ENCODE measurements at regions not wholly inside any gene's neighbourhood (a gene's known extent, or its start where the extent isn't known, plus 50 kb on each side); places are given as distances from the start of the nearest gene placed in this dataset.

GRCh38 chr2:7428454-7429204 is 511.4 kb downstream of the RNF144A start:
- TF ChIP-seq POLR2AphosphoS5 (IDR thresholded peaks at IDR 0.05; ENCODE audit: low read depth, low read length) (no peak), TAF1 (IDR thresholded peaks at IDR 0.05; ENCODE audit: borderline replicate concordance, insufficient read depth, low read length) (no peak), FOXP2 (optimal IDR thresholded peaks at IDR 0.05; ENCODE audit: borderline replicate concordance, extremely low read depth, extremely low read length, insufficient read depth) (no peak), SIN3A (IDR thresholded peaks at IDR 0.05; ENCODE audit: borderline replicate concordance, insufficient read depth, low read length) (no peak)
- TF ChIP-seq, protein P1, sequence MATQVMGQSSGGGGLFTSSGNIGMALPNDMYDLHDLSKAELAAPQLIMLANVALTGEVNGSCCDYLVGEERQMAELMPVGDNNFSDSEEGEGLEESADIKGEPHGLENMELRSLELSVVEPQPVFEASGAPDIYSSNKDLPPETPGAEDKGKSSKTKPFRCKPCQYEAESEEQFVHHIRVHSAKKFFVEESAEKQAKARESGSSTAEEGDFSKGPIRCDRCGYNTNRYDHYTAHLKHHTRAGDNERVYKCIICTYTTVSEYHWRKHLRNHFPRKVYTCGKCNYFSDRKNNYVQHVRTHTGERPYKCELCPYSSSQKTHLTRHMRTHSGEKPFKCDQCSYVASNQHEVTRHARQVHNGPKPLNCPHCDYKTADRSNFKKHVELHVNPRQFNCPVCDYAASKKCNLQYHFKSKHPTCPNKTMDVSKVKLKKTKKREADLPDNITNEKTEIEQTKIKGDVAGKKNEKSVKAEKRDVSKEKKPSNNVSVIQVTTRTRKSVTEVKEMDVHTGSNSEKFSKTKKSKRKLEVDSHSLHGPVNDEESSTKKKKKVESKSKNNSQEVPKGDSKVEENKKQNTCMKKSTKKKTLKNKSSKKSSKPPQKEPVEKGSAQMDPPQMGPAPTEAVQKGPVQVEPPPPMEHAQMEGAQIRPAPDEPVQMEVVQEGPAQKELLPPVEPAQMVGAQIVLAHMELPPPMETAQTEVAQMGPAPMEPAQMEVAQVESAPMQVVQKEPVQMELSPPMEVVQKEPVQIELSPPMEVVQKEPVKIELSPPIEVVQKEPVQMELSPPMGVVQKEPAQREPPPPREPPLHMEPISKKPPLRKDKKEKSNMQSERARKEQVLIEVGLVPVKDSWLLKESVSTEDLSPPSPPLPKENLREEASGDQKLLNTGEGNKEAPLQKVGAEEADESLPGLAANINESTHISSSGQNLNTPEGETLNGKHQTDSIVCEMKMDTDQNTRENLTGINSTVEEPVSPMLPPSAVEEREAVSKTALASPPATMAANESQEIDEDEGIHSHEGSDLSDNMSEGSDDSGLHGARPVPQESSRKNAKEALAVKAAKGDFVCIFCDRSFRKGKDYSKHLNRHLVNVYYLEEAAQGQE (IDR thresholded peaks at IDR 0.05; ENCODE audit: insufficient read depth in 1 of 2, low read depth in 2 of 2, low read length in 2 of 2), result no peak

DNA sequence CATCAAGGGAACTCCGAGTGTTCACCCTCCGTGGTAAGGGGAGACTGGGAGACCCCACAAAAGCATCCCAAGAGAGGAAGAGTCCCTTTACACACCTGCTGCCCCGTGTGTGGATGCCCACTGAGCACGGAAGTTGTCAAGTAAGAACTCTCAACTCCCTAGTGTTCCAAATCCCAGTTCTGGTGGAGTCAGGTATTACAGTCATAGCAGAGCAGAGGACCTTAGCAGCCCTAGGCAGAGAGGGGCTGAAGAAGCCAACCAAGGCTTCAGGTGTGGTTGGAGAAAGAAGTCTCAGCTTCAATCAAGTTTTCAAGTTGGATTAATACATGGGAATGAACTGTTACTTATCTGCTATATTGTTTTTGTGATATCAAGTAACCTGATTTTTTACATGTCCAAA is 512.5 kb downstream of the RNF144A start:
- TF ChIP-seq FOXP2 (optimal IDR thresholded peaks at IDR 0.05; ENCODE audit: borderline replicate concordance, extremely low read depth, extremely low read length, insufficient read depth) (no peak), SIN3A (IDR thresholded peaks at IDR 0.05; ENCODE audit: borderline replicate concordance, insufficient read depth, low read length) (no peak), POLR2AphosphoS5 (IDR thresholded peaks at IDR 0.05; ENCODE audit: low read depth, low read length) (no peak), TAF1 (IDR thresholded peaks at IDR 0.05; ENCODE audit: borderline replicate concordance, insufficient read depth, low read length) (no peak)
- TF ChIP-seq, protein P1 (IDR thresholded peaks at IDR 0.05; ENCODE audit: insufficient read depth in 1 of 2, low read depth in 2 of 2, low read length in 2 of 2), result no peak

DNA sequence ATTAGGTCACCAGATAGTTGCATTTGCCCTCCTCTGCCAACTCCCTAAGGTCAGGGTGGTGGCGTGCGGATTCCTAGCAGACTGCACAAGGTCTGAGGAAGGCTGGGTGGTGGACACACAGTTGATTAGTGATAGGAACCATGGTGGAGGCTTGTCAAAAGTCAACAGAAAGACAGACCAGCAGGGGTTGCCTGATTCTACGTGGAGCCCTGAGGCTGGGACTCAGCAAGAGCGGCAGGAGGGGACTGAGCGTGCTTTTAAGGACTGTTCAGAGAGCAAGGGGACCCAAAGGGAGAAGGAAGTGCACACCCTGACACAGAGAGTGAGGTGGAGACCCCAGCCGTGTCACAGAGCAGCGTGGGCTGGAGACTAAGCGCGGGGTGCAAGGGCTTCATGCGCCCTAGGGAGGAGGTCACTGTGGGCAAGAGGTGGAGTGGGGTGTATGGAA is 513.2 kb downstream of the RNF144A start:
- TF ChIP-seq FOXP2 (optimal IDR thresholded peaks at IDR 0.05; ENCODE audit: borderline replicate concordance, extremely low read depth, extremely low read length, insufficient read depth) (no peak), TAF1 (IDR thresholded peaks at IDR 0.05; ENCODE audit: borderline replicate concordance, insufficient read depth, low read length) (no peak), POLR2AphosphoS5 (IDR thresholded peaks at IDR 0.05; ENCODE audit: low read depth, low read length) (no peak), SIN3A (IDR thresholded peaks at IDR 0.05; ENCODE audit: borderline replicate concordance, insufficient read depth, low read length) (no peak)
- TF ChIP-seq, protein P1 (IDR thresholded peaks at IDR 0.05; ENCODE audit: insufficient read depth in 1 of 2, low read depth in 2 of 2, low read length in 2 of 2), result no peak

DNA sequence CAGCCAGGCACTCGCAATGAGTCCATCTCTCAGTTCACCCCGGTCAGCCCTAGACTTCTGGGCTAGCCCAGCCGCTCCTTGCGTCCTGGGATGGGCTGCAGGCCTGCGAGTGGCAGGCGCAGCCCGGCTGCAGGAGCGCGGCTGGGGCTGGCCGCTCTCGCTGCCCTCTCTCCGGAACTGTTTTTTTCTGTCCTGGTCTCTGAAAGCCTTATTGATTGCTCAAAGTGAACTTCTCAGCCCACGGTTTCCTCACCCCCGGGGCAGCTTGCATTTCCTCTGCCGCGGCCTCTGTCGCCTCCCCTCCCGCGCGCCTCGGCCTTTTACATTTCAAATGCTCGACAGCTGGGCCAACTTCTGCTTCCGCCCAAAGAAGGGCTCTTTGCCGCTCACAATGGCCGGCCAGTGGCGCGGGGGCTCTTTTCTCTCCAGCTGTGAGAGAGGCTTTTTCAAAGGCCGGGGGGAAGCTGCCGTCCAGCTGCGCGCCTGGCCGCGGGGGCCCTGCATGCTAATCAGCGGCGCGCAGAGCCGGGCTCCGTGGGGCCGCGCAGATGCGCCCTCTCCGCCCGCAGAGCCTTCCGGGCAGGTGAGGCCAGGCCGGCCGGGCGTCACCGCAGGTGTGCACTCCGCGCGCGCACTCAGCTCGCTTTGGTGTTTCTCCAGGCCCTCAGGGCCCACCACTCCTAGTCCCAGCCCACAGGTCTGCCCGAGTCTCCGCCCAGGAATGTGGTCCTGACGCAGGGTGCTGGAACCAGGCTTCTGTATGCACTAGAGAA is 513.8 kb downstream of the RNF144A start:
- TF ChIP-seq SIN3A (IDR thresholded peaks at IDR 0.05; ENCODE audit: borderline replicate concordance, insufficient read depth, low read length), result no peak
- TF ChIP-seq, protein P1 (IDR thresholded peaks at IDR 0.05; ENCODE audit: insufficient read depth in 1 of 2, low read depth in 2 of 2, low read length in 2 of 2), result no peak
- no peak for TF ChIP-seq FOXP2 (optimal IDR thresholded peaks at IDR 0.05; ENCODE audit: borderline replicate concordance, extremely low read depth, extremely low read length, insufficient read depth)
- TF ChIP-seq POLR2AphosphoS5 (IDR thresholded peaks at IDR 0.05; ENCODE audit: low read depth, low read length), result no peak
- no peak for TF ChIP-seq TAF1 (IDR thresholded peaks at IDR 0.05; ENCODE audit: borderline replicate concordance, insufficient read depth, low read length)
